Fibroblast of skin of back (primary cell): ENCODE measurements at regions not wholly inside any gene's neighbourhood (a gene's known extent, or its start where the extent isn't known, plus 50 kb on each side); places are given as distances from the start of the nearest gene placed in this dataset.
A peak's percentile ranks its signal among the peaks of the same experiment; 100 is the strongest.

Experiments
- DNase-seq: peaks from one replicate; pipeline ENCODE4 v3.0.0-alpha.2; 2013

DNA sequence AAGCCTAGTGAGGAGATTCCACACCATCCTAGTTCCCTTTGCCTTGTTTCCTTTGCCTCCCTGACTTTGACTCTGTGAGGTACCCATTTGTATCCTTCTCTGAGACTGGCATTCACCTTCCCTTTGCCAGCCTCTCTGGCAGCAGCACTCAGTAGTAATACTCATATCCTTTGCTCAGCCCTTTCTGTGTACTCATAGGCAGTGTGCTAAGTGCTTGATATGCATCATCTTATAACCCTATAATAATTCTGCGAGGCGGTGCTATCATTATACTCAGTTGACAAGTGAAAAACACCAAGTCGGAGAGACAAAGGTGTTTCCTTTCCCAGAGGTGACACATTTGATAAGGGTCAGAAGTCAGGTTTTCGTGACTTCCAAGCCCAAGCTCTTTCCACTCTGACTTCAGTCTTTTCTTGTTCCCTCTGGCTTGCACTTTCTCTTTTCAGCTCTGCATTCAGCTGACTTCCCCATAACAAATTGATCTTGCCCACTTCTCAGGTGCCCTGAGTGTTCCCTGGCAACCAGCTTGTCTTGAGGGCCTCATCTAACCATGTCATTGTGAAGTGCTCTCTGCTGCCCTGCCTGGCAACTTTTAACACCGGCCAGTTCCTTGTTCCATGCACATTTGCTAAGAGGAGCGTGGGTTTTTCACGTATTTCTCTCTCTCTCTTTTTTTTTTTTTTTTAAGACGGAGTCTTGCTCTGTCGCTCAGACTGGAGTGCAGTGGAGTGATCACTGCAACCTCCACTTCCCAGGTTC is 94.5 kb upstream of the UPP2 start:
- DNase-seq = no peak

DNA sequence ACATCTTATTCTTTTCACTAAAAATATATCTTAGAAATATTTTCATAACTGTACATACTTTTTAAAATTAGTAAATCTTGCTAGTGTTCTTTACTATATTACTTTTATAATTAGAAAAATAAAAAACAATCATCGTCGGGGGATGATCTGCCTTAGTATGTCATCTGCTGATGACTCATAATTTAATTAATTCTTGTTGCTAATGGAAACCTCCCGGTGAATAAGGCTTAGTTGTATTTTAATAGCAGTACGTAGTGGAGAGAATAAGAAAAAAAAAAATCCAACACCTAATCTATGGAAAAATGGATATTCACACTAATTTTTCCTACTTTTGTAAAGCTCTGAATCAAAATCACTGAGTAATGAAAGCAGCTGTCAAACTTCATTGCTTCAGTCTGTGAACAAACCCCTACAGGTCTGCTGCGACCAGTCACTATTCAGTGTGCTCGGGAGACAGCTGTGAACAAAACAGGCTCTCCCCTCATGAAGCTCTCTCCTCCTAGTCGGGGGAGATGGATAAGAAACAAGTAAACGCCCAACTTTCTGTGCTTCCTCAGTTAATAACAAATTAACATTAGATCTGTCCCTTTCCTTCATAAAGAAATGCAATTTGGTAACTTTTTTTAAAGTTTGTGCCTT is 97.4 kb upstream of the UPP2 start:
- DNase-seq = peak; percentile 40

DNA sequence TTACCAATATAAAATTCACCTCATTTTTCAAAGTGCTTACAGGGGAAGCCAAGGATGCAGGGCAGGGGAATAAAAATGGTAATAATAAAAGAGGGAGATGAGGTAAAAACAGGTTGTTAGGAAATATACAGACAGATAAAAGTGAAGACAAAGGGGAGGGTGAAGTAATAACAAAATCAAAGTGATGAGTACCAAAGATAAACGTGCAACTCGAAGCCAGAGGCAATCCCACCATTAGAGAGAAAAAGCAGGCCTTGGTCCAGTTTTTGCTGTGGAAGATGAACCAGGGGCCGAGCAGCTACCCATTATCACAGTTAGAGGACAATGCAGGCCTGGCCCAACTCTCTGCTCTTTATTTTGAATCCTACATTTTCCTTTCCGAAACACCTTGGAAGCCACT is 99.6 kb upstream of the UPP2 start:
- no peak for DNase-seq

DNA sequence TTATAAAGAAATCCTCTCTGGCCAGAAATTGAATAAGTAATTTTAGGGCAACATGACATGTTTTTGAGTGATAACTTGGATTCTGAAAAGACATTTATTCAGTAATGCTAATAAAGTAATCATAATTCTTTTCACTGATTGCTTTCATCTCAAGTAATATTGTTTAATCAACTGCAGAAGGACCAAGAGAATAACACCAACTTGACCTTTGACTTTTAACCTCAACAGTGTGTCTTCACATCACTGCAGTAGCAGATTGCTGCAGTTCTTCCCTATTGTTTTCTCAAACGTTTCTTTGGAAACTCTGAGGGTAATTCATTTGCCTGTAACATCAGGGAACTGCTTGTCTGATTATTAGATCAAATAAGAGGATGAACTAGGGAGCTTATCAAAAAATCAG is 104.9 kb upstream of the UPP2 start:
- DNase-seq = no peak

DNA sequence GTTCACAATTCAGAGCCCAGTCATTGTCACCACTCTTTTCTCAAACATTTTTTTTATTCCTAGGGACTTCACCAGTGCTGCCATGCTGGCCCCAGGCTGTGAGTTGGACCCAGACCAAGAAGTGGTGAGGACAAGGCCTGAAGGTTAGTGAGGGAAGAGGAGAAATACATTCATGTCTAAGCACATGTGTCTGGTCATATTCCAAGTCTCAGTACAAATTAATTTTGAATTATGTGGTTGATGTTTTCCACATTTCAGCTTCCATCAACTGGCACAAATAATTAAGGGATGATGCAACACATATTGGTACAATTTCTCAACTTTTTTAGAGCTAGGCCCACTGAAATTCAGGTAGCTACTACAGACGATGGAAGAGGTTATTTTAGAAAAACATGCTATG is 106.6 kb upstream of the UPP2 start:
- DNase-seq = no peak

DNA sequence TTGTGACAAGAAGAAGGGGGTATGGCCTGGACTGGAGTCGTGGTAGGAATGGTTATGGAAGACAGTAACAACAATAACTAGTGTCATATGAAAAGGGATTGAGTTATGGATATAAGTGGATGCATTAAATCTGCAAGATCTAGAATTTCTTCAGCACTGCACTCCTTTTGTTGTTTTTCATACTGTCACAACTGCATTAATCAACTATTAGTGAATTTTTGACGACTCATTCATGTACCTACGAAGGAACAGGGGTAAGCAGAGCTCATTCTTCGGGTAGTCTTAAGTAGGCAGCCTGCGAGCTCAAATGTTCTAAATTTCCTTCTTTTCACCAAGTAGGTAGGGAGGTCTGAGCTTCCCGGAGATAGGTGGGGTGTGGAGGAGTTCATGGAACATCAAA is 109.7 kb upstream of the UPP2 start:
- DNase-seq = no peak

DNA sequence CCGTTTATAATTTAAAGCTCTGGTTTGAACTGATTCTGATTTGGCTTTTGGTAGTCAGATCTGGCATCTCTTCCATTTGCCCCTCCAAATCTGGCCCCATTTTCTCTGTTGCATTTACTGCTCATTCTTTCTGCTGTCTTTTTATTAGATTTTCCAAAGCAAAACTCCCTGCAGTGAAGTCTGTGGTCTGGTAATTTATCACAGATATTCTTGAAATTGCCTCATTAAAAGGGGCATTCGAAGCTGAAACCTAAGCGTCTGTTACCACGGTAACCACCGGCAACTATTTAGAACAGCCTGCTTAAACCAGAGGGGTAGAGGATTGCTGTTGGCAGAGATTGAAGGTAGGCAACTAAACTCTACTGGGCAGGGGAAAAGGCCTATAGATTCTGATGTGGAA is 111.5 kb upstream of the UPP2 start:
- no peak for DNase-seq

DNA sequence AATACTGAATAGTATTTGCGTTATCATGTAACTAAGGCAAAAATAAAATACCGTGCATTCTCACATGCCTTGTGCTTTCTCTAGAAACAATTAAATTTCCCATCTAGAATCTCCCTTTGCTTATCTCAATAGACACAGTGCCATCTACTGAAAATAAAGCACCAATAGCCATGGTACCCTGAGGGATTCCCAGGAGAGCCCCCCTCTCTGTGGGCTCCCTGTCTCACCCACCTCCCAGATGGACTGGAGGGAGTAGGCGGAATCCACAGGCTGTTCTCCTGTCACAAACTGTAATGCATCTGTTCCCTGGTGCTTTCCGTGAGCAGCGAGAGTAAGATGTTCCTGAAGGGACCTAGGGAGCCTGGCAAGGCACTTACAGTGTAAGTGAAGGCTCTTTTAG is 112.4 kb upstream of the UPP2 start:
- DNase-seq = no peak

DNA sequence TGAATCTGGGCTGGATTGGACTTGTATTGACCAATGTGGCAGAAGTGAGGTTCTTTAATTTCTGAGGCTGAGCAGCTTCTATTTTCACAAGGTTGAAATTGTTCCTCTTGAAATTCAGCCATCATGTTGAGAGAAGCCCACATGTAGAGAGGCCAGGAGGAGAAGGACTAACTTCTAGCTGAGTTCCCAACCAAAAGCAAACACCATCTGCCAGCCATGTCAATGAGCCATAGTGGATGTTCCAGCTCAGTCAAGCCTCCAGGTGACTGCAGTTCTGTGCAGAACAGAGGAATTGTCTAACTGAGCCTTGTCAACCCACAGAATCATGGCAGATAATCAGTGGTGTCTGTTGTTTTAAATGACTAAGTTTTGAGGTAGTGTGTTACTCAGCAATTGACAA is 110.6 kb upstream of the ACVR1 start:
- DNase-seq = no peak

DNA sequence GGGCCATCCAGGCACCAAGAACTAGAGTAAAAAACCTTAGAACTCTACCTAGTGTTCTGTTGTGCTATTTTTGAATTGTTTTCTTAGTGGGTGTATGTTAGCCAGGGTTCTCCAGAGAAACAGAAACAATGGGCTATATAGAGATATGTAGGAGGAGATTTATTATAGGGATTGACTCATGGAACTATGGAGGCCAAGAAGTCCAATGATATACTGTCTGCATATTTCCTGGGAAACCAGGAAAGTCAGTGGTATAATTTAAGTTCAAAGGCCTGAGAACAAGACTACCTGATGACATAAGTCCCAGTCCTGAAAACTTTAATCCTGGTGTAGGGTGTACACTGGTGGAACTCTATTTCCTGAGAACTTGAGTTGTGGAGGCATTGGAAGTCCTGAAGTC is 108.7 kb upstream of the ACVR1 start:
- DNase-seq = no peak

DNA sequence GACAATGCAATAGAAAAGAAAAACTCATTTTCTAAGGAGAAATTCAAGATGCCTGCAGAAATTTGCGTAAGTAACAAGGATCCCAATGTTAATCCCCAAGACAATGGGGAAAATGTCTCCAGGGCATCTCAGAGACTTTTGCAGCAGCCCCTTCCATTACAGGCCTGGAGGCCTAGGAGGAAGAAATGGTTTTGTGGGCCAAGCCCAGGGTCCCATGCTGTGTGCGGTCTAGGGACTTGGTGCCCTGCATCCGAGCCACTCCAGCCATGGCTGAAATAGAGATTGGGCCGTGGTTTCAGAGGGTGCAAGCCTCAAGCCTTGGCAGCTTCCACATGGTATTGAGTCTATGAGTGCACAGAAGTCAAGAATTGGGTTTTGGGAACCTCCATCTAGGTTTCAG is 103.9 kb upstream of the ACVR1 start:
- no peak for DNase-seq

DNA sequence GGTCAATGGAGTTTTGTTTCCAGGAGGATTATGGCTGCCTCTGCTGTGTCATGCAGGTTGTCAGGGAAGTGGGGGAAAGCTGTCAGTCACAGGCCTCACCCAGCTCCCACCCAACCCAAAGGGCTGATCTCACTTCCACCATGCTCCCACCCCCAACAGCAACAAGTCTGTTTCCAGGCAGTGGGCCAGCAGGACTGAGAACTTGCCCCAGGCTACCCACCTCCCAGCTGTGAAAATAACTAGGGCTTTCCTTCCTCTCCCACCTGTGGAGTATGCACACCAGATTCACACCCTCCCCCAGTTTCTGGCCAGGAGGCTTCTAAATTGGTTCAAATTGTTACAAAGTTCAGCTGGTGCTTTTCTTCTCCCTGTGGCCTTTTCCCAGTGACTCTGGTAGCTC is 95.6 kb upstream of the ACVR1 start:
- DNase-seq = no peak

DNA sequence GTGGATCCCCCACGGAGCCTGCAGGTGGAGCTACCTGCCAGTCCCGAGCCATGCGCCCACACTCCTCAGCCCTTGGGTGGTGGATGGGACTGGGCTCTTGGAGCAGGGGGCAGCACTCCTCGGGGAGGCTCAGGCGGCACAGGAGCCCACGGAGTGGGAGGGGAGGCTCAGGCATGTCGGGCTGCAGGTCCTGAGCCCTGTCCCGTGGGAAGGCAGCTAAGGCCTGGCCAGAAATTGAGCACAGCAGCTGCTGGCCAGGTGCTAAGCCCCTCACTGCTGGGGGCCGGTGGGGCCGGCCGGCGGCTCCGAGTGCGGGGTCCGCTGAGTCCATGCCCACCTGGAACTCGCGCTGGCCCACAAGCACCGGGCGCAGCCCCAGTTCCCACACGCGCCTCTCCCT is 91.7 kb upstream of the ACVR1 start:
- no peak for DNase-seq

DNA sequence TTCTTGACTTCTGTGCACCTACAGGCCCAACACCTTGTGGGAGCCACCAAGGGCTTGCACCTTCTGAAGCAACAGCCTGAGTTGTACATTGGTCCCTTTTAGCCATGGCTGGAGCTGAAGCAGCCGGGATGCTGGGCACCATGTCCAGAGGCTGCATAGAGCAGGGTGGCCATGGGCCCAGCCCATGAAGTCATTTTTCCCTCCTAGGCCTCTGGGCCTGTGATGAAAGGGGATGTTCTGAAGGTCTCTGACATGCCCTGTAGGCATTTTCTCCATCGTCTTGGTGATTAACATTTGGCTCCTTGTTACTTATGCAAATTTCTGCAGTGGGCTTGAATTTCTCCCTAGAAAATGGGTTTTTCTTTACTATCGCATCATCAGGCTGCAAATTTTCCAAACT is 83.1 kb upstream of the ACVR1 start:
- no peak for DNase-seq

DNA sequence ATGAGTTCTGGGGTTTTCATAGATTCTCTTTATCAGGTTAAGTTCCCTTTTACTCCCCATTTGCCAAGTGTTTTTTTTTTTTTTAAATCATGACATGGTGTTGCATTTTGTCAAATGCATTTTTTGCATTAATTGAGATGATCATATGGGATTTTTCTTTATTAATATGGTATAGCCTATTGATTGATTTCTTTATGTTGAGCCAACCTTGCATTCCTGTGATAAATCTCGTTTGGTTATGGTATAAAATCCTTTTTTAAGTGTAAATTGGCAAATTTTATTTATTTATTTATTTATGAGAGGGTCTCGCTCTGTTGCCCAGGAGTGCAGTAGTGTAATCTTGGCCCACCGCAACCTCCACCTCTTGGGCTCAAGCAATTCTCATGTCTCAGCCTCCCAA is 81.5 kb upstream of the ACVR1 start:
- no peak for DNase-seq

DNA sequence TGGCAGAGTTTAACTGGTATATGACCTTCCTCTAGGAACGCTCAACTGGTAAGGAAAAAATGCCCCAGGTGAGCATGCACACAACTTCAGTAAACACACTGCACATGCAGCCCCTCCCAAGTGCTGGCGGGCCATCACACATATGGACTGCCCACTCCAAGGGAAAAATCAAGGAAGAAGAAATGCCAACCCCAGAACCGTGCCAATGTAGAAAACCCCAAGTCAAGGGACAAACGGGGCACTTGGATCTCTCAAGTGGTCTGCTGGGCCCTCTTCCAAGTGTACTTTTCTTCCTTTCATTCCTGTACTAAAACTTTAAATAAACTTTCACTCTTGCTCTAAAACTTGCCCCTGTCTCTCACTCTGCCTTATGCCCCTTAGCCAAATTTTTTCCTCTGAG is 76.4 kb upstream of the ACVR1 start:
- no peak for DNase-seq

DNA sequence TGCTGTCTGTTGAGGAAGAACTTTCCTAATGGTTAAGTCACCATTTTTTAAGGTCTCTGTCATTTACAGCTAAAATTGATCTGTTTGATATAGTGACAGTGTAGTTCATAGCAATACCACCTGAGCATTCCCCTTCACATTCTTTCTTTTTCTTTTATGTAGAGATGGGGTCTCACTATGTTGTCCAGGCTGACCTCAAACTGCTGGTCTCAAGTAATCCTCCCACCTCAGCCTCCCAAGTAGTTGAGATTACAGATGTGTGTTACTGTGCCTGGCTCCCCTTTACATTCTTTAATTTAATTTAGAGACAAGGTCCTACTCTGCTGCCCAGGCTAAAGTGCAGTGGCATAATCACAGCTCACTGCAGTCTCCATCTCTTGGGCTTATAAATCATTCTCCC is 72.7 kb upstream of the ACVR1 start:
- DNase-seq = no peak

DNA sequence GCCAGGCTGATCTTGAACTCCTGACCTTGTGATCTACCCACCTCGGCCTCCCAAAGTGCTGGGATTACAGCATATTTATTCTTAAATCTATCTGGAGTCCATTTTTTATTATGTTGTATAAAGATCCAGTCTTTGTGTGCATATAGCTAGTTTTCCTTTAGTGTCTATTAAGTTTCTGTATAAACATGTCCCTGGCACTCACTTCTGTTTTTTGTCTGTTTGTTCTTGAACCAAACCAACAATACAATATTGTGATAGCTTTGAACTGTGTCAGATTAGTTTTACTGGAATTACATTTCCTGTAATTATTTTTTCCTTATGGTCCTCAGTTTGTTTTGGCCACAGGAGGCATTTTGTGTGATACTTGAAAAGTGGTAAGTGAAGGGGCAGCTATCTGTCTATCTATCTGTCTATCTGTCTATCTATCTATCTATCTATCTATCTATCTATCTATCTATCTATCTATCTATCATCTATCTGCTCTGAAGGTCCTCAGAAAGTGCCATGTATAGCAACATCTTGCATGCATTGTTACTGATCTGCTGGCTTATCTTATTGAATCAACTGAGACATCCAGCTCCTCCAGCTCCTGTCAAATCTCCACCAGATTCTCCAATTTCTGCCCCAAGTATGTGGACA is 70.9 kb upstream of the ACVR1 start:
- DNase-seq = no peak

DNA sequence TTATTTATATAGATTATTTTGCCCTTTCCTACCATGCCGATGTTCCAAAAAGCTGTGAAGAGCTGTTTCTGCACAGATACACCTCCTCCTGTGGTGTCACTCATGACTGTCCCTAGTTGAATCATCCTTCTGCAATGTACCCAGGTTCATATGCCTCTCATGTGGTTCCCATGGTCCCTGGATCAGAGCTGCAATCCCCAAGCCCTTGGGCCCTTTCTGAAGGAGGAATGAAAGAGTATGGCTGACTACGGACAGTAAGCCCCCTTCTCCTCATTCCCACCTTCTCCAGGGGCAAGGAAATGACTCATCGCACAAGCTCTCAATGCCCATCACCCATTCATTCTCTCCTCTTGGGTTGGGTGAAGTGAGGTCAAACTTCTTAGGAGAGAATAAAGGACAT is 63.9 kb upstream of the ACVR1 start:
- DNase-seq = peak; percentile 2

DNA sequence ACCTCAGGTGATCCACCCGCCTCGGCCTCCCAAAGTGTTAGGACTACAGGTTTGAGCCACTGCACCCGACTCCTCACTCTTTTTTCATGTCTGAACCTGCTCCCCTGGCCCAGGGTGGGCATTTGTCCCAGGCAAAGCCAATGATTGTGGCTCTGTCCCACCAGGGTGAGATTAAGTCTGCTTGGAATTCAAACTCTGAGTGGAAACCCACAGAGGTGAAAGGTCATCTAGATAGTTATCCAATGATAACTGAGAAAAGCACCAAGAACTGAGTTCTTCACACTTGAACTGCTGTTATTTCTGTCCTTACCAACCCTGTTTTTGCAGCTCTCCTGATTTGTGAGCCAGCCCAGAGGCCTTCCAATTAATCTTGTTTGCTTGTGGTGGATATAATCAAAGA is 62.4 kb upstream of the ACVR1 start:
- no peak for DNase-seq

DNA sequence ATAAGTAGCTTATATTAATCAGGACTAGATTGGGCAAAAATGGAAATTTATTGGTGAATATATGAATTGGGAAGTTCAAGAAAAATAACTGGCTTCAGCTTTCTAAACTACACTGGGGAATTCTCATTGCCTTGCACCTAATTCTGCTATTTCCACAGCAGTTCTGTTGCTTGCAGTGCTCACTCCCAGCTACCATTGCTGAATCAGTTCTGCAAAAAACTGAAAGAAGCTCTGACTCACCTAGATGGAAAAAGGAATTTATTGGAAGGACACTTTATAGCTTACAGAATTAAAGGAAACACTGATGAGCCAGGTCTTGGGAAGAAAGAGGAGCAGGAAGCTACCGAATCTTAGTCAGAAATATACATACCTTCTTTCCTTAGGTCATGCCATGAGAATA is 60.3 kb upstream of the ACVR1 start:
- DNase-seq = no peak

DNA sequence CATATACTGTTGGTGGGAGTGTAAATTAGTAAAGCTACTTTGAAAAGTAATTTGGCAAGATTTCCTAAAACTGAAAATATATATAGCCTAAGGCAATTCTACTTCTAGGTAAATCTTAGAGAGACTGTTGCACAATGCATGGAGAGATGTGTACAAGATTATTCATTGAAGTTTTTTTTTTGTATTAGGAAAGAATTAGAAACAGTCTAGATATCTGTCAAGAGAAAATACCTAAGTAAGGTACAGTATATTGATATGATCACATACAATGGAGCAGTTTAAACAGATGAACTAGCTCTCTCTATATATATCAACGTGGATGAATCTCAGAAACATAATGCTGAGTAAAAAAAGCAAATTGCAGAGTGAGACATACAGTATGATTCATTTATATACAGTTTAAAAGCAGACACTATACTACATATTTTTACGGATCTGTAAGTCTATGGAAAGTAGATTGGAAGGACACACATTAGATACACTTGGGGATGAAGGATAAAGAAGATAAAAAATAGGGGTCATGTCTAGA is 59.3 kb upstream of the ACVR1 start:
- DNase-seq = no peak

DNA sequence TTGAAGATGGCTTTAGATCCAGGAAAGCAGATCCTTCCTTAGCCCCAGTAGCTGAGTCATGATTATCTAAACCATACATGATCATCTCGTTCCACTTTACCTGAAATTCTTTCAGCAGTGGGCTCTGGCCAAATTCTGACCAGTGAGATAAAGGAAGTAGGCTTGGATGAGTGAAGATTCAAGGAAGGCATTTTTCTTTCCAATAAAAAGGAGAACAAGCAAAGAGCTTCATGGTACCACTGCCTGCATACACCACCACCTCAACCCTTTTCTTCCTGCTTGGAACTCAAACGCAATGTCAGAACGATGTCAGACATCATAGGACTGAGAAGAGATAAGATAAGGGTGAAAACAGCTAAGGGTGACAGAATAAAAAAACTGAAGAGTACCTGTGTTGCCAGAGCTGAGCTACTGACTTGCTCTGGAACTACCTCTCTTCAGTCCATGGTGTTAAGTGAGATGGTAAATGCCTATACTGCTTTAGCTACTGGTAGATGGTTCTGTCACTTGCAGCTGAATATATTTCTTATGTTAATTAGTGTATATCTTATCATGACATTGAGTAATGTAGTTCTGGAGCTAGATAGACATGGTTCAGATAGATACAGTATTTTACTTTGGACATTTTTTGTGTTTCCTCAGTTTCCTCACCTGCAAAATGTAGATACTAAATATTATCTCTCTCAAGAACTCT is 58.7 kb upstream of the ACVR1 start:
- DNase-seq = no peak
